COR-L47 (cell line): ENCODE measurements at regions not wholly inside any gene's neighbourhood (a gene's known extent, or its start where the extent isn't known, plus 50 kb on each side); places are given as distances from the start of the nearest gene placed in this dataset.
"Not testable (repeated sequence)": the region's sequence is repeated elsewhere in the genome, so short reads cannot be mapped to it uniquely, and the experiment has no call there.

Experiments used
- DNase-seq: peaks from one replicate; lab custom pipeline; 2025; lab: John Stamatoyannopoulos, UW

DNA sequence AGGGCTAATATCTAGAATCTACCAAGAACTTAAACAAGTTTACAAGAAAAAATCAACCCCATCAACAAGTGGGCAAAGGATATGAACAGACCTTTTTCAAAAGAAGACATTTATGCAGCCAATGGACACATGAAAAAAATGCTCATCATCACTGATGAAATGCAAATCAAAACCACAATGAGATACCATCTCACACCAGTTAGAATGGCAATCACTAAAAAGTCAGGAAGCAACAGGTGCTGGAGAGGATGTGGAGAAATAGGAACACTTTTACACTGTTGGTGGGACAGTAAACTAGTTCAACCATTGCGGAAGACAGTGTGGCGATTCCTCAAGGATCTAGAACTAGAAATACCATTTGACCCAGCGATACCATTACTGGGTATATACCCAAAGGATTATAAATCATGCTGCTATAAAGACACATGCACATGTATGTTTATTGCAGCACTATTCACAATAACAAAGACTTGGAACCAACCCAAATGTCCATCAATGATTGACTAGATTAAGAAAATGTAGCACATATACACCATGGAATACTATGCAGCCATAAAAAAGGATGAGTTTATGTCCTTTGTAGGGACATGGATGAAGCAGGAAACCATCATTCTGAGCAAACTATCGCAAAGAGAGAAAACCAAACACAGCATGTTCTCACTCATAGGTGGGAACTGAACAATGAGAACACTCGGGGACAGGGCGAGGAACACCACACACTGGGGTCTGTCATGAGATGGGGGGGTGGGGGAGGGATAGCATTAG is 1267.9 kb upstream of the ZEB2 start:
- not testable (repeated sequence) for DNase-seq

DNA sequence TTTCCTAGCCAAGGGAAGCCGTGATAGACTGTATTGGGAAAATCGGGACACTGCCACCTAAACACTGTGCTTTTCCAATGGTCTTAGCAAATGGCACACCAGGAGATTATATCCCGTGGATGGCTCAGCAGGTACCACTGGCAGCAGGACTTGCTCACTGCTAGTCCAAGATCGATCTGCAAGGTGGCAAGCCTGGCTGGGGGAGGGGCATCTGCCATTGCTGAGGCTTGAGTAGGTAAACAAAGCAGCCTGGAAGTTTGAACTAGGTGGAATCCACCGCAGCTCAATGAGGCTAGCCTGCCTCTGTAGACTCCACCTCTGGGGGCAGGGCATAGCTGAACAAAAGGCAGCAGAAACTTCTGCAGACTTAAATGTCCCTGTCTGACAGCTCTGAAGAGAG is 1262.7 kb upstream of the ZEB2 start:
- DNase-seq: not testable (repeated sequence)

DNA sequence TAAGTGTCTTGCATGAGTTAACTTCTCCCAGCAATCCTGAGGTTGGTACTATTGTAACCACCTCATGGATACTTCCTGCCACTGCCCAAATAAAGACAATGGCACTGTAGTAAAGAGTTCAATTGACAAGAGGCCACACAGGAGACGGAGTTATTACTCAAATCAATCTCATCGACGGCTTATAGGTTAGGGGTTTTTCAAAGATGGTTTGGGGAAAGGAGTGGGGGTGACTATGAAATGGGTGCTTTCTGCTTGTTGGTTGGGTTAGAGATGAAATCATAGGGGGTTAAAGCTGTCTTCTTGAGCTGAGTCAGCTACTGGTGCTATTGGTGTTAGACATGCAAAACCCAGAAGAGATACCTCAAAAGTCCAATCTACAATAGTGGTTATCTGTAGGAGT is 1258.0 kb upstream of the ZEB2 start:
- no peak for DNase-seq

DNA sequence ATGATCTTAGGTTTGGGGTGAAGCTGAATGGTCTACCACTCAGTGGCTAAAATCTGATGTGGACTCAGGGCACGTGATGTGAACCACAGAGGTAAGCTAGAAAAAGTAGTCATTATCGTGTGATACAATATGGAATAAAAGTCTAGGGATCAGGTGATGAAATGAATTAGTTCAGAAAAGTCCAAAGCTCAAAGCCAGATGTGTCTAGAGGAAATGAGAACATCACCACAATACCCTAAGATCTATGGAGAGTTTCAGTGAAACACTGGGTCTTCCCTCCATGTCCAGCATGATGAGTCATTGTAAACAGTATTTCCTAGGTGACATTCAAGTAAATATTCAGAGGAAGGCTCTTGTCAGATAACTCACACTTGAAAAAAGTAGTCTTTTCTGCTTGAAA is 1257.4 kb upstream of the ZEB2 start:
- no peak for DNase-seq

DNA sequence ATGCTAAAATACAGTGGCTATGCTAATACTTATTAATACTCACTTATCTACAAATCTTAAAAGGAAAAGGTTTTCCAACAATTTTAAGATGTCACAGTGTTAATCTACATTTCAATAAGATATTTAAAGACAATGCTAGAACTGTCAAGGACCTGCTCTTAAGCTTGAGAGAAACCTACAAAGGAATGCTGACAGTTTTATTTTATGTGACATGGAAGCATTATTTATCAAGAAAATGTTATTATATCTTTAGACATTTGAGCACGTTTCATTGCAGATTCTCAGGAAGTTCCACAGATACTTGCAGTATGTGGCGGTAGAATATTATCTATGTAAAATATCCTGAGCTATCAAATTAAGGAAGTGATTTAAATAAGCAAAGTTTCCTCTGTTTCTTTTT is 1255.7 kb upstream of the ZEB2 start:
- no peak for DNase-seq

DNA sequence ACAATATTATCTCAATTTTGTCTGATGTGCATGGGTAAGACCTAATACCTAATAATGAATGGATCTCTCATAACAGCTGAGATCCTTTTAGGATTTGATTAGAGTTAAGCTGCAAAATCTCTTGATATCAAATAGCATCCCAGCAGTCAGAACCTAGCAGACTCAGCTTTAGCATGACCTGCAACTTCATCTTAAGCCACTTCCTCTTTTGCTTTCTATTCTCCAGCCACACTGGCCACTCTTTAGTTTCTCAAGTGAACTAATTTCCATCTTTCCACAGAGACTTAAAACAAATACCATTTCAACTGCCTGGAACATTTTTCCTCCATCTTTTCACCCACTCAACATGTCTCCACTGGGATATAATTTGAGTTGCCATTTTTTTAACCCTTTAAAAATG is 1251.6 kb upstream of the ZEB2 start:
- no peak for DNase-seq

DNA sequence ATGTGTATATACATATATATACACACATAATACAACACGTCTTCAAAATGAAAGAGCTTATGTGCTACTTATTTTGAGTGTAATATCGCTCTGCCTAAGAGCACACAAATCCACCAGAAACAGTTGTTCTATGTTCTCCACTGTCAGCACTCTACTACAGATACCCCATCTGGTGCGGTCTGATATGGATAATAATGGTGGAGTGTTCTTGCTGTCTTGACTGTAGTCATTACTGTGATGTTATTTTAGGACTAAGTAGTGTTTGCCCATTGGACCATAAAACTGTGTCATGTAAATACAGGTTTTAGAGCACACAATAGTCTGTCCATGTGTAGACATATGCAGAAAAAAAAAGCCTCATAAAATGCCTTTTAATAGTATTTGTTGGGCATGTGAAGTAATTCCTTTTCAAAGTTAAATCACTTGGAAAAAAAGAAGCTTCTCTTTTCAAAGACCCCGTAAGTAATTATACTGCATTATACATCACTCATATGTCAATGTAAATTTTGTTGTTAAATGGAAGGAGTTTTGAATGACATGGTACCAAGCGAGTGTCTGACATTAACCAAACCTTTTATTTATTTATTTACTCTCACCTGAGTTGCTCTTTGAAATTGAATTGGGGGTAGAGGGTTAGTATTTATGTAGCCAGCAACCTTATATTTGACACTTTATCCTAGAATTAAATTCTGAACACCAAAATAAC is 1249.2 kb upstream of the ZEB2 start:
- no peak for DNase-seq

DNA sequence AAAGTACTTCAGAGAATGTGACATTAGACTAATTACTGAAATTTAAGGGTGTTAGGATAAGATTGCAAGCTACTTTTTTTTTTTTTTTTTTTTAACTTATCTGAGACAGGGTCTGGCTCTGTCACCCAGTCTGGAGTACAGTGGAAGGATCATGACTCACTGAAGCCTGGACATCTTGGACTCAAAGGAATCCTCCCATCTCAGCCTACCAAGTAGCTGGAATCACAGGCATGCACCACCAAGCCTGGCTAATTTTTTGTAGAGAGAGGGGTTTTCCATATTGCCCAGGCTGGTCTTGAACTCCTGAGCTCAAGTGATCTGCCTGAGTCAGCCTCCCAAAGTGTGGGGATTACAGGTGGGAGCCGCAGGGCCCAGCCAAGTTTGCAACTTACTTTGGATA is 1246.0 kb upstream of the ZEB2 start:
- no peak for DNase-seq

DNA sequence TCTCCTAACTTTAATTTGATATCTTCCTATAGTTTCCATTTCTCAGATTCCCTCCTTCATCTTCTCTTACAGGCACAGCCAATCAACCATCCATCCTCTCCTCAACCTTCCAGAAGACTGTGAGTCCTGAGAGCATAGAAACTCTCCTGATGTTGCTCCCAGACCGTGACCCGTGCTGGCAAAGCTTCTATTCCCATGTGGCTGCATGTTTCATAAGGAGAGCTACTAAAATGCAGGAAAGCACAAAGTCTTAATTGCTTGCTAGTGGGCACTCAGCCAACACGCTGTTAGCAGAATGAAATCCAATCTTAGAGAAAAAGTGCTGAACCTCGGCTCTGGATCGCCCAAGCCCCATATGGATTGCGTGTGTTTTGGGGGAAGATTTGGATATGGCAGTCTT is 1244.7 kb upstream of the ZEB2 start:
- DNase-seq: peak; percentile 63

DNA sequence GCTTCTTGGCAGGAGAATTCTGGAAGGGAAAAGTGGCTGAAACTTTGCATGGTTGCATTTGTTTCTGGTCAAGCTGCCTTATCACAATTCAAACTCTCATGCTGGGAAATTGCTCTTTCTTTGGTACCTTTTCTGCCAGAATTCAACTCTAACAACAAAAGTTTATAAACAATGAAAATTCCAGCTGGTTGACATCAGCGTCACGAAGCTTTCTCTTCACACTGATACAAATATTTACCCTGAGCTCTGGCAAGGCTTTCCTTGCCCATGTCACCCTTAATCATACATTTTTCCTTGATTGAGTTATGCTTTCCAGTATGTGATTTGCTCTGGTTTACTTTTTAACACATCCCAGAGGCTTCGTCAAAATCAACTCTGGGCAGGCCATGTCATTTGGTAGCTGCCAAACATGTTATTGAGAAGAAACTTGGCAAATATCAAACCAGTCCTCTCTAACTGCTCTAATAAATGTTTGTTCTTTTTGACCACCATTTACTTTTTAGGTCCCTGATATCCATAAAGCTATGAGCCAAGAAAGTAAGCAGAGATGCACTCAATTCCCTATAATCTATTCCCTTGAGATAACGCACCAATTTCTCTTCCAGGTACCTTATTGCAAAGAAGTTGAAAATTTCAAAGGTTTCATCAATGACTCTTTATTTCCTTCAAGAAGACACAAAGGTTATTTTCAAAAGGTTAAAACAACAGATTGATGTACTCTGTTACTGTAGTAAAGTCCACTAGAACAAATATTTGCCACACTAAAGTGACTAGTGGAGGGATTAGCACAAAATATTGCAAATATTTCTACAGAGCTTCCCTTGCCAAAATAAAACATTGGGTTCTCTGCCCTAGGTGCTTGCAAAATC is 1241.1 kb upstream of the ZEB2 start:
- DNase-seq: no peak

DNA sequence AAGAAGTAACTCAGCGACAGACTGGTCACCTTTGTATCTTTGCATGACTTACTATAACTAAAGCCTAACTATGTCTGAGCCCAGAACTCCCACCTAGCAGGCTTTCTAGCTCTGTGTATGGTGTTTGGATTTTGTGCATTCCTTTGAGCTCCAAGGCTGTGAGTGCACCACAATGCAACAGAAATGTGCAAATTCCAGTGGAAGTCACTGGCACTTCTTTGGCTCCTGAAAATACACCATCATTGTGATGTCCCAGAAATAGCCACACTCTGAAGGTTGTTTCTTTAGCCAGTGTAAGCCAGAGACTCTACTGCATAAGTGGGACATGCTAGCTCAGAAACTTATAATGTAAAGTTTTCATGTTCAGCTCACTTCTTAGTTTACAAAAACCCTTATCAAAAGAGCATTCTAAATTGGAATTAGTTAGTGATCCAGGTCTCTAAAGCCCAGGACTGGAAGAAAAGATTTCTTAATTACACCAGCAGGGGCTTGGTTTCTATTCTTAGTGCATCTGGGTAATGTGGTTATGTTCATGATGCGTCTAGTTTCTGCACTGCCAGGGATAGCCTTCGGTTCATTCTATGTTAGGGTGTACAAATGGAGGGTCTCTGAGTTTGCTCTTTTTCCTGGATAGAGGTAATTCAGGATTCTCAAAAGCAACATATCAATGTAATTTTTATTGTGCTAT is 1239.5 kb upstream of the ZEB2 start:
- DNase-seq: no peak

DNA sequence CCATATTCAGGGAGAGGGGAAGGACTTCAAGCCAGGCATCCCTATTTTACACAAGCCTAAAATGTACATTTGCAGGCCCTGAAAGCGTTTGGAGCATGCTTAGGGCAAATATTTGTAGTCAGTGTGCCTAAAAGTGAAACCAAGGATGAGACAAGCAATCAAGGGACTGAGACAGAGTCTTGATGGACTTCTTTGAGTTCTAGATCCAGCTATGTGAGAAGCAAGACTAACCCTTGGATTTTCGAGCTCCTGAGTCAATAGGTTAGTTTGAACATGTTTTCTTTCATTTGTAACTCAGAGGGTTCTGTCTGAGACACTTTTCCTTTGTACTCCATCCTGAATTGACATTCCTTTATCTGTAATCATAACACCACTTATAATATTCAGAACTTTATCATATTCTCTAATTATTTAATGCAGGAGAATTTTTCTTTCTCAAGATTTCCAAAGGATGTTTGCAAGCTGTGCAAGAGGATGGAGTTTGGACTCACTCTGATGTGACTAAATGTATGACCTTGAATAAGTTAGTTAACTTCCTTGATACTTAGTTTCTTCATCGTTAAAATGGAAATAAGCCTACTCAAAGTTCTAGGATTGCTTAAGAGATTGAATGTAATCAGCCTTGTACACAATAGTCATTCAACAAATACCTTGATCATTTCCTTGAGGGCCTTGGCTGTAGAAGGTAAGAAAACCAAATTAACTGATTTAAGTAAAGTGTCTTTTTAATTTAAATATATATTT is 1237.8 kb upstream of the ZEB2 start:
- DNase-seq: no peak

DNA sequence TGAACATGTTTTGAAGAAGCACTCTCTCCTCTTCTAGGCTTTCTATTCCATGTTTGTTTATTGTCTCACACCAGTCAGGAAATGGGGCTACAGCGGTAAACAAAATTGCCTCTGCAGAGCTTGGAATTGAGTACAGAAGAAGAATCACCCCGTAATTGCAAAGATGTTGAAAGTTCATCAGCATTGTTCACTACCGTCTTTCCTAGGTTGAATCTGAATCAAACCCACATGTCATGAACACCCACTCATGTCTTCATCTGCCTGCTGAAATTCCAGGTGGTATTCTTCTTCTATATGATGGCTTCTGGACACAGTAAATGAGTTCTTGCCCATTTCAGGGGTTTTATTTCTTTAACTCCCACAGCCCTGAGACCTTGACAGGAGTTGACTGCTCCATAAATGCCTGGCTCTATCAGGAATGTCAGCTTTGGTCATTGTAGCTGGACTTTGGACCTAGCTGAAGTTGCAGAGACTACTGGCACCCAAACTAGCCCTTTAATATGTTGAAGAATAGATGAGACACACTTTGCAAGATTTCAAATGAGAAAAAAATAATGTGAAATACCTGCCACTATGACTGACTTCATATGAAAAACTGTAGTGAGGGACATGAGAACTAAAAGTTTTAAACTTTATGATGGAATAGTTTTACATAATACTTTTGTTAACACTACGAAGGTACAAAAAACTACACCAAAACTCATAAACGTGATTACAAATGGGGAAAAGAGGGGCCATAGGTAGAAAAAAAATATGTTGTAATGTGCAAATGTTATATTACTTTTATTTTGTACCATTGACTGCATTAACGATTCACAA is 1235.3 kb upstream of the ZEB2 start:
- no peak for DNase-seq

DNA sequence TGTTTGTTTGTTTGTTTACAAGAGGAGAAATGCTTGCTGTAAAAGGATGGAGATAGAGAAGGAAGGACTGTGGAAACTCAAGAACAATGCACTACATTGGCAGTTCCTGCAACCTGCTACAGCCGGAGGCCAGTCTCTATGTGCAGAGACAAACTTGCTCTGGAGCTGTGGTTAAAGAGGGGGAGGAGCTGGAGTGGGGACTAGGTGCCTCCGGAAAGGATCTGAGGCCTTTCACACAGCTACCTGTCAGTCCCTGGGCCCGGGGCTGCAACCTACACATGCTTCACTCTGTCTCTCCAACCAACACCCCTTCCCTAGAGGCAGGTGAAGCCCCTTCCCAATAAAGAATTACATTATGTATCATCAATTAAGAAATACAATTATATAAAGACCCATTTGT is 1234.0 kb upstream of the ZEB2 start:
- DNase-seq: no peak

DNA sequence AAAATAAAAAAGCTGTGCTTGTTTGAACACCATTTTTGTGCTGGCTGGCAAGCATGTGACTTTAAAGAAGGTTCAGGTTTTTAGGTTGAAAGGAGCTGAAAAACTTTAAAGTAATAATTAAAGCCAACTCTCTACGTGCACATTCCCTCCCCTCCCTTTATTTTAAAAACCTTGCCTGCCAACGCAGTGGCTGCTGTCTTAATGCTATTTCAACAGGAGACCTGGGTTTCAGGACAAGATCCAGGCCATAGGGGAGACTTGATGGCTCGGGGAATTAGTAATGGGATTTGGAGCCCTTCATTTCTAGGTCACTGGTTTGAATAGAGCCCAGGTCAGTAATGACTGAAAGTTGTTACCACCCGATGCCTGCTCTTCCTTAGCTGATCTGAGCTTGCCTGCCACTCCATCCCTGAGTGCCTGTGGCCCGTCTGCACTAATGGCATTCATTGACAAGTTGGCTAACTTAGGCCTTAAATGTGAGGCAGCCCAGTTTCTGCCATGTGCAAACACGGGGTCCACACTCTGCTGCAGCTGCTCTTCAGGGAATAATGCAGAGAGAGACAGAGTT is 1233.2 kb upstream of the ZEB2 start:
- DNase-seq: no peak

DNA sequence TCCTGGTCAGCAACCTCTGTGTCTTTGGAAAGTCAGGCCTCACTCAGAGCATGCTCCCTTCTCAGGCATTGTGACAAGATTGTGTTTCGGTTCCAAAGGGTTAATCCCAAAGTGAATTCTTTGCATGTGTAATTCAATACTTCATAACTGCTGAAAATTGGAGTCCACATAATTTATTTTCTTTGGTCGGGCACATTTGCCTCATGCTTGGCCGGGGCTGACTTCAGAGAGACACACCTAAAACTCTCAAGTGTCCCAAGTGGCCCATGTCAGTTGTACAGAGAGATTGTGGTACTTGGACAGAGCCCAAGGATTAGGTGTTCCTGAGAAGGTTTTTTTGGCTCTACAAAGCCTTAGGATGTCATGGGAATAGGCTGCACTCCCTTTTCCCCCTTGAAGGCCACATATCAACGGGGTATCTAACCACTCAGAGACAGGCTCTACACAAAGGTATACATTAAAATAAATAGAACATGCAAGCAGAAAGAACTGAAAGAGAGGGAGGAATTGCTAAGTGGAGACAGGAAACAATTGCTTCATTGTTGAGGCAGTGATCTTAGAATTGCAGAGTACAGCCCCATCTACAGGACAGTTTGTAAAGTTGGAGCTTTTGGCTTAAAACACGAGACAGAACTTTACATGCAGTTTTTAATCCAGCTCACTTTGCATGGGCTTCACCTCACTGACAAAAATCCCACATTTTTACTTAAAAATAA is 1232.3 kb upstream of the ZEB2 start:
- peak; percentile 47 for DNase-seq

DNA sequence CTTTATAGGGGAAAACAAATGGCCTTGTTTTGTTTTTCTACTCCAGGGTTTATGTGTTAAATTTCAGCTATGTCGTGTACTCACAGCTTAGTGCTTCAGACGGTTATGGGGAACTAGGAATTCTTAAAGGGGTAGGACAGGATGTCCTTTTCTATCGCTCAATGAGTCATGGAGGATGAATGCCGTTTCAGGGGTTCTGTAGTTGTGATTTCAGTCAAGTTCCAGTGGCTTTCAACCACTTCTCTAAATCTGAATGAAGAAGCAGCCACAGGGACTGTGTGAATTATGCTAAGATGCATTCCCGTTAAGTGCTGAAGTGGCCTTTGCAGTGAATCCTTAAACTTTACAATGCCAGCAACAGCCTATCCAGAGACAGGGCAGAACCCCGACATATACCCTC is 1231.7 kb upstream of the ZEB2 start:
- DNase-seq: no peak

DNA sequence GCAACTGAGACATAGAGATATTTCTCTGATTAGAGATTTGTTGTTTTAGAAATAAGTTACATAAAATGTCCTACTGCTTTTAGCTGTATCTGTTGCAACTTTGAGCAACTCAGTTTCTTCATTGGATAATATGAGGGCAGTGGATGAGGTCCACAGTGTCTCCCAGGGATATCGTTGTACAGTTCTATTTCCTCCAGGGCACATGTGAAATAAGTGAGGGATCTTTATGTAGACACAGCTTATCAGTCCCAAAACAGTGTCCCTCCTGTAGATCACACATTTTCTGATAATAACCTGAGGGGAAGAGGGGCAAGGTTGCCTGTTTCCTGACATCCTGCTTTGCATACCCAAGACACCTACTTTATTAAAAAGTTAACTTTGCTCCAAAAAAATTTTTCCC is 1231.2 kb upstream of the ZEB2 start:
- DNase-seq: no peak

DNA sequence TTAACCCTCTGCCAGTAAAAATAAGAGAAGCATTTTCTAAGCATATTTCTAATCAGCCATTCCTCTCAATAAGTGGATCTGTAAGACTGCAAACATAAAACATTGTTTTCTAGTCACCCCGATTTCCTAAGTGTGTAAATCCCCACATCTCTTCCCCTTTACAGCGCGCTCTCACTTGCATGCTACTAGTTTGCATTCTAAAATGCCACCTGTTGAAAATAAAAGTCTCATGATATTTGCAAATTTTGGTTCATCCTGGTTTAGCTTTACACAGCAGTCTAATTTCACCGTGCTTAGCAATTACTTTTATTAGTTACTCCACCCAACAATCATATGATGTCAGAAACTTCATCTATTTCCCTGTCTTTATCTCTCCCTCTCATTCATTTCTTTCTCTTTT is 1230.7 kb upstream of the ZEB2 start:
- no peak for DNase-seq

DNA sequence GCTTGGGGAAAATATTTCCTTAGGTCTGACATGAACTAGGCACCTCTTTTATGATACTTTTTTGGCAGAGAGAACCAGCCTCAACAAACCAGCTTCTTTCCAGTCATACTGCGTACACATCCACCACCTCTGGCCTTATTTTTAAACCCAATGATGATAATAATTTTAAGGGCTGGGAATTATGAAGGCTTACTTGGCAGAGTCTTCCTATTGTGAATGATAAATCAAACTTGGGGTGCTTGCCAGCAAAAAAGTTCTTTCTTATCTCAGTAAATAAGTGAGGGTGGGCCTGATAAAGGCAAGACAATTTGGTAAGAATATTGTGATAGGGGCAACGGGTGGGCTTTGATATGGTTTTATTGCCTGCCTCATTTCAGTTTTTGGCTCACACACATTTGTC is 1230.2 kb upstream of the ZEB2 start:
- no peak for DNase-seq
